ENCODE measurements at regions not wholly inside any gene's neighbourhood (a gene's known extent, or its start where the extent isn't known, plus 50 kb on each side); places are given as distances from the start of the nearest gene placed in this dataset.
"Not testable (repeated sequence)": the region's sequence is repeated elsewhere in the genome, so short reads cannot be mapped to it uniquely, and the experiment has no call there.

DNA sequence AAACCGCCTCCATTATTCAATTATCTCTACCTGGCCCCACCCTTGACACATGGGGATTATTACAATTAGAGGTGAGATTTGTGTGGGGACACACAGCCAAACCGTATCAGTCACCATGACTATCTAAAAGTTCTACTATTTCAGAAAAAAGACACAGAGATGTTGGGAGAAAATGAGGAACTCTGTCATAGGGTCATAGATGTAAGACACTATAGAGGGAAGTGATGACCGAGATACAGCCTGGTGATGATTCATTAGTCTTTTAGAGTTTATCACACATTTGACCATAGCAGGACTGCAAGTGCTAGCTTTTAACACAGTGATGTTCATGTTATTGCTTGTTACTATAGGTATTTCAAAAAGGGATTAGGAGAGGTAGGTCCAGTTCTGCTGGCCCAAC, 357.0 kb upstream of the AADAT start:
- Histone ChIP-seq H3K4me2 (ENCODE audit: low read depth, low read length) (no peak overlapping the region), H3F3A (ENCODE audit: insufficient read depth, low read length) (no peaks in the 10 kb centered on the region), H3K9ac (ENCODE audit: low read length) (no peak overlapping the region), H3K36me3 (replicated peaks; ENCODE audit: insufficient read depth, low read length) (no peaks in the 10 kb centered on the region), H3K4me3 (ENCODE audit: low read length) (no peak overlapping the region), H3K27ac (ENCODE audit: low read length) (no peak overlapping the region), H3K4me1 (ENCODE audit: low read length) (peaks cover 22% of the 10 kb centered on the region), H3K9me2 (replicated peaks; ENCODE audit: insufficient read depth, low read length) (no peaks in the 10 kb centered on the region), H3K79me2 (ENCODE audit: low read length) (no peaks in the 10 kb centered on the region), H2AFZ (ENCODE audit: low read length) (no peak overlapping the region), H3K27me3 (replicated peaks; ENCODE audit: insufficient read depth, low read length) (no peaks in the 10 kb centered on the region), H3K9me3 (replicated peaks; ENCODE audit: insufficient read depth, low read length) (no peaks in the 10 kb centered on the region), H4K20me1 (ENCODE audit: insufficient read depth, low read length) (no peaks in the 10 kb centered on the region)
- DNase-seq, result no peak
- TF ChIP-seq EZH2phosphoT487 (IDR thresholded peaks at IDR 0.05; ENCODE audit: low read length) (no peak), EZH2 (optimal IDR thresholded peaks at IDR 0.05; ENCODE audit: low read depth, low read length) (no peak)
- TF ChIP-seq, protein P1, sequence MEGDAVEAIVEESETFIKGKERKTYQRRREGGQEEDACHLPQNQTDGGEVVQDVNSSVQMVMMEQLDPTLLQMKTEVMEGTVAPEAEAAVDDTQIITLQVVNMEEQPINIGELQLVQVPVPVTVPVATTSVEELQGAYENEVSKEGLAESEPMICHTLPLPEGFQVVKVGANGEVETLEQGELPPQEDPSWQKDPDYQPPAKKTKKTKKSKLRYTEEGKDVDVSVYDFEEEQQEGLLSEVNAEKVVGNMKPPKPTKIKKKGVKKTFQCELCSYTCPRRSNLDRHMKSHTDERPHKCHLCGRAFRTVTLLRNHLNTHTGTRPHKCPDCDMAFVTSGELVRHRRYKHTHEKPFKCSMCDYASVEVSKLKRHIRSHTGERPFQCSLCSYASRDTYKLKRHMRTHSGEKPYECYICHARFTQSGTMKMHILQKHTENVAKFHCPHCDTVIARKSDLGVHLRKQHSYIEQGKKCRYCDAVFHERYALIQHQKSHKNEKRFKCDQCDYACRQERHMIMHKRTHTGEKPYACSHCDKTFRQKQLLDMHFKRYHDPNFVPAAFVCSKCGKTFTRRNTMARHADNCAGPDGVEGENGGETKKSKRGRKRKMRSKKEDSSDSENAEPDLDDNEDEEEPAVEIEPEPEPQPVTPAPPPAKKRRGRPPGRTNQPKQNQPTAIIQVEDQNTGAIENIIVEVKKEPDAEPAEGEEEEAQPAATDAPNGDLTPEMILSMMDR (IDR thresholded peaks at IDR 0.05; ENCODE audit: low read length), result no peak

DNA sequence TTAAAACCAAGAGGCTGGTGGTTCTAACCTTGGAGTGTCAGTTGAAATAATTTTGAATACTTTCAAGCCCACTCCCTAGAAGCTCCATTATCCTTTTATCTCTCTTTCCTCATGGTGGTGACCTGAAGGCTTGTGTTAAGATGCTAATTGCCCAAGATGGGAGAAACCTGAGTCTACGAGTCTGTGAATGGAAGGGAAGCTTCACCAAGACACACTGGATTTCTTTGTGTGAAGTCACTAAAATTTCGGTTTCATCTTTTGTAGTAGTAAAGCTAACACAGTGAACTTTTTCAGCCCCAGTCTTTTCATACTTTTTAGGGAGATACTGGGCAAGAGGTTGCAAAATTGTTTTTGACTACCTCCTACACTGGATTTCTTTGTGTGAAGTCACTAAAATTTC, 351.4 kb upstream of the AADAT start:
- H3F3A ChIP-seq (ENCODE audit: insufficient read depth, low read length); H3K4me3 ChIP-seq (ENCODE audit: low read length); H3K9me3 ChIP-seq (replicated peaks; ENCODE audit: insufficient read depth, low read length); H3K9me2 ChIP-seq (replicated peaks; ENCODE audit: insufficient read depth, low read length); H3K79me2 ChIP-seq (ENCODE audit: low read length); H3K27me3 ChIP-seq (replicated peaks; ENCODE audit: insufficient read depth, low read length); H4K20me1 ChIP-seq (ENCODE audit: insufficient read depth, low read length); H2AFZ ChIP-seq (ENCODE audit: low read length); H3K36me3 ChIP-seq (replicated peaks; ENCODE audit: insufficient read depth, low read length); H3K9ac ChIP-seq (ENCODE audit: low read length): not testable (repeated sequence)
- peak overlapping the region; percentile 44; the same call in 1 of the 2 replicates for H3K27ac ChIP-seq (ENCODE audit: low read length)
- peaks cover 27% of the 10 kb centered on the region for H3K4me1 ChIP-seq (ENCODE audit: low read length)
- DNase-seq, result peak; percentile 10
- H3K4me2 ChIP-seq (ENCODE audit: low read depth, low read length), result peak overlapping the region; percentile 16; the same call in 1 of the 2 replicates

DNA sequence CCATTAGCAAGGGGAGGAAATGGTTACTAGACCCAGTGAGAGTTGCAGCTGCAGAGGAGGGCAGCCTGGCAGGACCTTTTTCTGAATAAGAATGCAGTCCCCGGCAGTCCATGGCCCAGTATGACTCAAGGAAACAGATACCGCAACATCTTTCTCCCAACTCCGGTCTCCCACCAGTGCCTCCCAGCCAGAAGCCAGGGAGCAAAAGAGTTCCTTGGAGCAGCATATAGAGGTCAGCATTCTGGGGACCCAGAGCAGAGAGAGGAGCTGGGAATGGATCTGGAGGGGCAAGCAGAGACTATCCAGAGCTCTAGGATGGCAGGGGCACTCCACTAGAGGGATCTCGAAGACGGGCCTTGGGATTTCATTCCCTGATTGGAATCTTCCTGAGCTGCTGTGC, 339.2 kb upstream of the AADAT start:
- Histone ChIP-seq H3K4me3 (ENCODE audit: low read length) (no peak overlapping the region), H3K27ac (ENCODE audit: low read length) (no peak overlapping the region), H3K36me3 (replicated peaks; ENCODE audit: insufficient read depth, low read length) (no peaks in the 10 kb centered on the region), H3K79me2 (ENCODE audit: low read length) (no peaks in the 10 kb centered on the region), H3F3A (ENCODE audit: insufficient read depth, low read length) (no peaks in the 10 kb centered on the region), H3K9me3 (replicated peaks; ENCODE audit: insufficient read depth, low read length) (no peaks in the 10 kb centered on the region), H4K20me1 (ENCODE audit: insufficient read depth, low read length) (no peaks in the 10 kb centered on the region), H3K9me2 (replicated peaks; ENCODE audit: insufficient read depth, low read length) (no peaks in the 10 kb centered on the region), H3K9ac (ENCODE audit: low read length) (no peak overlapping the region), H2AFZ (ENCODE audit: low read length) (no peak overlapping the region), H3K4me1 (ENCODE audit: low read length) (no peaks in the 10 kb centered on the region), H3K27me3 (replicated peaks; ENCODE audit: insufficient read depth, low read length) (no peaks in the 10 kb centered on the region), H3K4me2 (ENCODE audit: low read depth, low read length) (no peak overlapping the region)
- no peak for TF ChIP-seq EZH2 (optimal IDR thresholded peaks at IDR 0.05; ENCODE audit: low read depth, low read length)
- TF ChIP-seq EZH2phosphoT487 (IDR thresholded peaks at IDR 0.05; ENCODE audit: low read length), result no peak
- TF ChIP-seq, protein P1 (IDR thresholded peaks at IDR 0.05; ENCODE audit: low read length), result no peak
- no peak for DNase-seq

DNA sequence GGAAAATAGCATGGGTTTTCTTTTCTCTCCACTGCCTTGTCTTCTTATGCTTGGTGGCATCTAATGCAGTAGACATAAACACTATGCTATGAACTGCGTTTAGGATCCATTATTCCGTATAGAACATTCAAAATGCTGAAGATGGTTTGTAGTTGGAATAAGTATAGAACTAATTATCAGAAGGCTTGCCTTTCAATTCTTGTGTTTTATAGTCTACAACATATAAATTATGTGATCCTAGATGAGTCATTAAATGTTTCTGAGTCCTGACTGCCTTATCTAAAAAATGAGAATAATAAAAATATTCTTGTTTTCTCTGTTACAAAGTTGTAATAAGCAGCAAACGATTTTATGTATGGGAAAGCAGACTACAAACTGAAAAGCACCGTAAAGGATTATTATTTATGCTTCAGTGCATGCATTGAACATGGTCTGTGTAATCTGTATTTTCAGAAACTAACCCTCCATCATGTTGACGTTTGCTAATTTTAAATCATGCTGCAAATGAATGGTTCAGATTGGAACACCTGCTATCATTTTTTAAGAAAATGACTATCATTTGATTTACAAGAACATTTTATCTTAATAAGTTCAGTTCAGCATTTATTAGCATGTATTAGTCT, 335.9 kb upstream of the AADAT start:
- Histone ChIP-seq H3K27ac (ENCODE audit: low read length) (no peak overlapping the region), H4K20me1 (ENCODE audit: insufficient read depth, low read length) (no peaks in the 10 kb centered on the region), H2AFZ (ENCODE audit: low read length) (no peak overlapping the region), H3K9me3 (replicated peaks; ENCODE audit: insufficient read depth, low read length) (no peaks in the 10 kb centered on the region), H3F3A (ENCODE audit: insufficient read depth, low read length) (no peaks in the 10 kb centered on the region), H3K36me3 (replicated peaks; ENCODE audit: insufficient read depth, low read length) (no peaks in the 10 kb centered on the region), H3K4me2 (ENCODE audit: low read depth, low read length) (no peak overlapping the region), H3K9me2 (replicated peaks; ENCODE audit: insufficient read depth, low read length) (no peaks in the 10 kb centered on the region), H3K4me1 (ENCODE audit: low read length) (no peaks in the 10 kb centered on the region), H3K9ac (ENCODE audit: low read length) (no peak overlapping the region), H3K79me2 (ENCODE audit: low read length) (no peaks in the 10 kb centered on the region), H3K27me3 (replicated peaks; ENCODE audit: insufficient read depth, low read length) (no peaks in the 10 kb centered on the region), H3K4me3 (ENCODE audit: low read length) (no peak overlapping the region)
- DNase-seq, result no peak
- TF ChIP-seq EZH2 (optimal IDR thresholded peaks at IDR 0.05; ENCODE audit: low read depth, low read length), result no peak
